ENCODE measurements at regions not wholly inside any gene's neighbourhood (a gene's known extent, or its start where the extent isn't known, plus 50 kb on each side); places are given as distances from the start of the nearest gene placed in this dataset.

DNA sequence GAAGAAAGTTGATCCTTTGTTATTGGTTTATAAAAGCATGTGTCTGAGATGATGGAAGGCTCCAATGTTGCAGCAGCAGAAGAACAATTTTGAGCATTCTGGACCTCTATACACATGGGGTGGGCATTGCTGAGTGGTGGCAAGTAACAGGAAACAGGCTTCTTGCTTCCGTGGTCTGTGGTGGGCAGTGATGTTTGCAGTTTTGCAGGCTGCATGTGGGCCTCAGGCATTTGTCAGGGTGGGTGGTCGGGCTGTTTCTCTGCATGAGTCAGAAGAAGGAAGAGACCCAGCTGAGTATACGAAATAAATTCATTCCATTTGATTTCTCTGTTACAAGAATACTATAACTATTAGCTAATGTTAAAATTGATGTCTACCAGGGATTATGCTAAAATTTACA, 239.5 kb upstream of the COL3A1 start:
- TF ChIP-seq, protein P1, sequence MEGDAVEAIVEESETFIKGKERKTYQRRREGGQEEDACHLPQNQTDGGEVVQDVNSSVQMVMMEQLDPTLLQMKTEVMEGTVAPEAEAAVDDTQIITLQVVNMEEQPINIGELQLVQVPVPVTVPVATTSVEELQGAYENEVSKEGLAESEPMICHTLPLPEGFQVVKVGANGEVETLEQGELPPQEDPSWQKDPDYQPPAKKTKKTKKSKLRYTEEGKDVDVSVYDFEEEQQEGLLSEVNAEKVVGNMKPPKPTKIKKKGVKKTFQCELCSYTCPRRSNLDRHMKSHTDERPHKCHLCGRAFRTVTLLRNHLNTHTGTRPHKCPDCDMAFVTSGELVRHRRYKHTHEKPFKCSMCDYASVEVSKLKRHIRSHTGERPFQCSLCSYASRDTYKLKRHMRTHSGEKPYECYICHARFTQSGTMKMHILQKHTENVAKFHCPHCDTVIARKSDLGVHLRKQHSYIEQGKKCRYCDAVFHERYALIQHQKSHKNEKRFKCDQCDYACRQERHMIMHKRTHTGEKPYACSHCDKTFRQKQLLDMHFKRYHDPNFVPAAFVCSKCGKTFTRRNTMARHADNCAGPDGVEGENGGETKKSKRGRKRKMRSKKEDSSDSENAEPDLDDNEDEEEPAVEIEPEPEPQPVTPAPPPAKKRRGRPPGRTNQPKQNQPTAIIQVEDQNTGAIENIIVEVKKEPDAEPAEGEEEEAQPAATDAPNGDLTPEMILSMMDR (IDR thresholded peaks at IDR 0.05) = no peak
- no peak for TF ChIP-seq POLR2A (IDR thresholded peaks at IDR 0.05)
